Hepatocyte (in vitro differentiated cells): ENCODE measurements at regions not wholly inside any gene's neighbourhood (a gene's known extent, or its start where the extent isn't known, plus 50 kb on each side); places are given as distances from the start of the nearest gene placed in this dataset.

Source experiments
- DNase-seq: peaks from one replicate; pipeline ENCODE4 v3.0.0-alpha.2; 2016; ENCODE audit warnings: low spot score
- H2AFZ ChIP-seq: fragments of 200-600 bp; sonication (generic); 2 replicates; pipeline ENCODE4 v1.6.0; 2016; ENCODE audit warnings: antibody characterized with exemption, mild to moderate bottlenecking
- H3K27ac ChIP-seq: fragments of 200-600 bp; sonication (generic); 2 replicates; pipeline ENCODE4 v1.5.1; 2016; ENCODE audit warnings: mild to moderate bottlenecking
- H3K27me3 ChIP-seq: fragments of 200-600 bp; sonication (generic); 2 replicates; pipeline ENCODE4 v1.6.1; 2016
- H3K36me3 ChIP-seq: fragments of 200-600 bp; sonication (generic); replicated peaks from 2 replicates; pipeline ENCODE4 v1.5.1; 2016; ENCODE audit warnings: low read depth; ENCODE audit not compliant: insufficient read depth
- H3K4me1 ChIP-seq: fragments of 200-600 bp; sonication (generic); 2 replicates; pipeline ENCODE4 v1.5.1; 2016; ENCODE audit warnings: mild to moderate bottlenecking, moderate library complexity; ENCODE audit not compliant: insufficient read depth
- H3K4me2 ChIP-seq: fragments of 200-600 bp; sonication (generic); 2 replicates; pipeline ENCODE4 v1.6.0; 2016
- H3K4me3 ChIP-seq: fragments of 200-600 bp; sonication (generic); 2 replicates; pipeline ENCODE4 v1.5.1; 2016; ENCODE audit warnings: mild to moderate bottlenecking
- H3K79me2 ChIP-seq: fragments of 200-600 bp; sonication (generic); 2 replicates; pipeline ENCODE4 v1.6.0; 2017; ENCODE audit warnings: mild to moderate bottlenecking
- H3K9me2 ChIP-seq: fragments of 200-600 bp; sonication (generic); replicated peaks from 2 replicates; pipeline ENCODE4 v1.6.0; 2017; ENCODE audit warnings: mild to moderate bottlenecking; ENCODE audit not compliant: insufficient read depth
- H3K9me3 ChIP-seq: fragments of 200-600 bp; sonication (generic); 2 replicates; pipeline ENCODE4 v1.5.1; 2016; ENCODE audit warnings: low read depth, mild to moderate bottlenecking
- H4K20me1 ChIP-seq: fragments of 200-600 bp; sonication (generic); 2 replicates; pipeline ENCODE4 v1.6.0; 2016; ENCODE audit warnings: mild to moderate bottlenecking; ENCODE audit not compliant: insufficient read depth, poor library complexity, severe bottlenecking
- CTCF ChIP-seq: fragments of 200-600 bp; sonication (generic); IDR thresholded peaks from 2 replicates; pipeline ENCODE4 v1.5.1; 2016; ENCODE audit warnings: antibody characterized with exemption, mild to moderate bottlenecking; ENCODE audit not compliant: poor library complexity
- EZH2 ChIP-seq: fragments of 200-600 bp; sonication (generic); IDR thresholded peaks from 2 replicates; pipeline ENCODE4 v1.6.1; 2016; ENCODE audit warnings: antibody characterized with exemption, mild to moderate bottlenecking, borderline replicate concordance
- EZH2phosphoT487 ChIP-seq: fragments of 200-600 bp; sonication (generic); IDR thresholded peaks from one replicate; pipeline ENCODE4 v1.6.1; 2018; ENCODE audit warnings: antibody characterized with exemption, mild to moderate bottlenecking, low read depth, moderate library complexity; ENCODE audit not compliant: unreplicated experiment, severe bottlenecking
- WGBS: methylation state at CpG from one replicate; pipeline ENCODE4 v1.1.6; 2016; ENCODE audit warnings: low lambda C conversion rate; ENCODE audit errors: missing lambda C conversion rate; 5-methylcytosine and 5-hydroxymethylcytosine counted together

- Histone ChIP-seq H3K27me3 (no peaks in the 10 kb centered on the region), H3K36me3 (no peaks in the 10 kb centered on the region), H3K4me1 (no peaks in the 10 kb centered on the region), H3K9me2 (no peaks in the 10 kb centered on the region), H3K27ac (no peak overlapping the region), H3K4me3 (no peak overlapping the region), H2AFZ (no peak overlapping the region), H3K9me3 (no peaks in the 10 kb centered on the region), H4K20me1 (no peaks in the 10 kb centered on the region), H3K4me2 (no peak overlapping the region), H3K79me2 (no peaks in the 10 kb centered on the region)
- no peak for DNase-seq
- 98% methylated on average over 7 of the region's 7 CpGs for WGBS
- TF ChIP-seq EZH2phosphoT487 (no peak), EZH2 (no peak), CTCF (no peak)
Observed at GRCh38 chr4:24368801-24369200, 215.6 kb downstream of the DHX15 start.

GRCh38 chr4:24364852-24365251 is 219.5 kb downstream of the DHX15 start:
- Histone ChIP-seq H3K27me3 (no peaks in the 10 kb centered on the region), H3K27ac (no peak overlapping the region), H3K4me3 (no peak overlapping the region), H3K79me2 (no peaks in the 10 kb centered on the region), H3K4me2 (no peak overlapping the region), H3K36me3 (no peaks in the 10 kb centered on the region), H4K20me1 (no peaks in the 10 kb centered on the region), H2AFZ (no peak overlapping the region), H3K4me1 (no peaks in the 10 kb centered on the region), H3K9me2 (no peaks in the 10 kb centered on the region), H3K9me3 (no peaks in the 10 kb centered on the region)
- WGBS = 95% methylated on average over 3 of the region's 3 CpGs
- DNase-seq = no peak
- TF ChIP-seq EZH2 (no peak), EZH2phosphoT487 (no peak)

GRCh38 chr4:24364249-24364648 is 220.1 kb downstream of the DHX15 start:
- no peaks in the 10 kb centered on the region for H3K9me3 ChIP-seq
- no peaks in the 10 kb centered on the region for H4K20me1 ChIP-seq
- H3K4me2 ChIP-seq = no peak overlapping the region
- no peaks in the 10 kb centered on the region for H3K36me3 ChIP-seq
- H3K79me2 ChIP-seq = no peaks in the 10 kb centered on the region
- H3K4me1 ChIP-seq = no peaks in the 10 kb centered on the region
- no peak overlapping the region for H2AFZ ChIP-seq
- no peaks in the 10 kb centered on the region for H3K27me3 ChIP-seq
- 77% methylated on average over 5 of the region's 5 CpGs for WGBS
- no peak overlapping the region for H3K4me3 ChIP-seq
- DNase-seq = no peak
- H3K27ac ChIP-seq = no peak overlapping the region
- no peak for TF ChIP-seq EZH2phosphoT487
- no peak for TF ChIP-seq CTCF
- no peak for TF ChIP-seq EZH2
- no peaks in the 10 kb centered on the region for H3K9me2 ChIP-seq

GRCh38 chr4:24363751-24364150 is 220.6 kb downstream of the DHX15 start:
- H3K4me2 ChIP-seq = no peak overlapping the region
- no peaks in the 10 kb centered on the region for H3K79me2 ChIP-seq
- no peaks in the 10 kb centered on the region for H3K9me3 ChIP-seq
- H3K4me3 ChIP-seq = no peak overlapping the region
- no peaks in the 10 kb centered on the region for H4K20me1 ChIP-seq
- no peak overlapping the region for H3K27ac ChIP-seq
- DNase-seq = no peak
- H2AFZ ChIP-seq = no peak overlapping the region
- H3K9me2 ChIP-seq = no peaks in the 10 kb centered on the region
- no peaks in the 10 kb centered on the region for H3K36me3 ChIP-seq
- no peak for TF ChIP-seq EZH2phosphoT487
- TF ChIP-seq CTCF = no peak
- no peak for TF ChIP-seq EZH2
- H3K4me1 ChIP-seq = no peaks in the 10 kb centered on the region
- no peaks in the 10 kb centered on the region for H3K27me3 ChIP-seq
- WGBS = 75% methylated on average over 4 of the region's 4 CpGs
